ENCODE measurements at regions not wholly inside any gene's neighbourhood (a gene's known extent, or its start where the extent isn't known, plus 50 kb on each side); places are given as distances from the start of the nearest gene placed in this dataset.

- TF ChIP-seq NUFIP1 (IDR thresholded peaks at IDR 0.05; ENCODE audit: partially characterized antibody) (no peak), KDM2B (CRISPR knock-in tag; IDR thresholded peaks at IDR 0.05) (no peak), ZFP36 (IDR thresholded peaks at IDR 0.05; ENCODE audit: low read depth, low read length, partially characterized antibody) (no peak), POLR2B (IDR thresholded peaks at IDR 0.05; ENCODE audit: low read depth, partially characterized antibody) (no peak), MCM7 (IDR thresholded peaks at IDR 0.05) (no peak), ATF4 (CRISPR knock-in tag; IDR thresholded peaks at IDR 0.05) (no peak), E2F6 (IDR thresholded peaks at IDR 0.05; ENCODE audit: borderline replicate concordance in 1 of 2, extremely low read depth in 1 of 2, insufficient read depth in 1 of 2, insufficient read length in 1 of 2, low read depth in 1 of 2, low read length in 1 of 2, poor library complexity in 1 of 2, severe bottlenecking in 1 of 2) (no peak), HSF4 (CRISPR knock-in tag; IDR thresholded peaks at IDR 0.05; ENCODE audit: borderline replicate concordance) (no peak), CBFA2T3 (IDR thresholded peaks at IDR 0.05) (no peak), PRDM10 (IDR thresholded peaks at IDR 0.05; ENCODE audit: partially characterized antibody) (no peak)
Measured at GRCh38 chr18:60062396-60062795, 162.6 kb downstream of the PMAIP1 start (continued).

All from K562 (cell line).